Endodermal cell (in vitro differentiated cells): ENCODE measurements at regions not wholly inside any gene's neighbourhood (a gene's known extent, or its start where the extent isn't known, plus 50 kb on each side); places are given as distances from the start of the nearest gene placed in this dataset.
A peak's percentile ranks its signal among the peaks of the same experiment; 100 is the strongest.
"Not testable (repeated sequence)": the region's sequence is repeated elsewhere in the genome, so short reads cannot be mapped to it uniquely, and the experiment has no call there.

Experiments used
- DNase-seq: peaks from one replicate; pipeline ENCODE4 v3.0.0-alpha.2; 2017
- H3K27ac ChIP-seq: 2 replicates; pipeline ENCODE4 v1.5.1; 2013; ENCODE audit warnings: mild to moderate bottlenecking, low read depth, low read length, moderate library complexity
- H3K27me3 ChIP-seq: 2 replicates; pipeline ENCODE4 v1.6.1; 2013; ENCODE audit warnings: mild to moderate bottlenecking, low read length, moderate library complexity; ENCODE audit not compliant: insufficient read depth, control insufficient read depth, poor library complexity, severe bottlenecking
- H3K36me3 ChIP-seq: 2 replicates; pipeline ENCODE4 v1.7.0; 2013; ENCODE audit warnings: mild to moderate bottlenecking, low read length, moderate library complexity; ENCODE audit not compliant: control insufficient read depth, insufficient read depth
- H3K4me1 ChIP-seq: one replicate; pipeline ENCODE4 v1.7.0; 2013; ENCODE audit warnings: low read length; ENCODE audit not compliant: control insufficient read depth, insufficient read depth
- H3K4me3 ChIP-seq: 2 replicates; pipeline ENCODE4 v1.5.1; 2013; ENCODE audit warnings: mild to moderate bottlenecking, low read length, moderate library complexity
- H3K9ac ChIP-seq: 2 replicates; pipeline ENCODE4 v1.6.1; 2013; ENCODE audit warnings: mild to moderate bottlenecking, low read length, moderate library complexity; ENCODE audit not compliant: poor library complexity, severe bottlenecking; ENCODE audit errors: extremely low read depth
- H3K9me3 ChIP-seq: 2 replicates; pipeline ENCODE4 v1.6.1; 2013; ENCODE audit warnings: mild to moderate bottlenecking, low read length, moderate library complexity; ENCODE audit not compliant: control insufficient read depth
- H3K27ac Mint-ChIP-seq: 2 replicates; pipeline ENCODE4 v1.8.0; 2020; ENCODE audit warnings: mixed read lengths
- H3K27me3 Mint-ChIP-seq: 2 replicates; pipeline ENCODE4 v1.8.0; 2021; ENCODE audit warnings: mild to moderate bottlenecking, mixed read lengths; ENCODE audit not compliant: insufficient read depth
- H3K36me3 Mint-ChIP-seq: 2 replicates; pipeline ENCODE4 v1.8.0; 2020; ENCODE audit warnings: low read depth, mixed read lengths
- H3K4me1 Mint-ChIP-seq: 2 replicates; pipeline ENCODE4 v1.8.0; 2020; ENCODE audit warnings: mixed read lengths
- H3K4me3 Mint-ChIP-seq: 2 replicates; pipeline ENCODE4 v1.8.0; 2020; ENCODE audit warnings: mild to moderate bottlenecking, moderate library complexity, mixed read lengths
- H3K9me3 Mint-ChIP-seq: 2 replicates; pipeline ENCODE4 v1.8.0; 2020; ENCODE audit warnings: mild to moderate bottlenecking, mixed read lengths
- CTCF ChIP-seq: fragments of 200-600 bp; sonication (generic); conservative IDR thresholded peaks from 2 replicates; pipeline ENCODE4 v1.5.0; 2021; ENCODE audit warnings: antibody characterized with exemption, mild to moderate bottlenecking
- WGBS, 2 experiments: methylation state at CpG; one replicate each; pipeline versions ENCODE4 v1.1.5 to v1.1.7; 2013; ENCODE audit warnings: missing lambda C conversion rate in 2 of 2, mixed read lengths in 1 of 2; ENCODE audit not compliant: insufficient coverage in 1 of 2, insufficient read length in 1 of 2; 5-methylcytosine and 5-hydroxymethylcytosine counted together

GRCh38 chr7:67301667-67302066 is 305.0 kb downstream of the TYW1 start:
- Mint-ChIP-seq H3K27ac (peak overlapping the region; percentile 99), H3K4me1 (peaks cover 3% of the 10 kb centered on the region), H3K9me3 (no peaks in the 10 kb centered on the region), H3K36me3 (peaks cover 18% of the 10 kb centered on the region), H3K27me3 (no peaks in the 10 kb centered on the region), H3K4me3 (peak overlapping the region; percentile 87)
- Histone ChIP-seq H3K27me3 (no peaks in the 10 kb centered on the region), H3K4me3 (peak overlapping the region; percentile 91), H3K9ac (peak overlapping the region; percentile 93), H3K4me1 (no peaks in the 10 kb centered on the region), H3K36me3 (peaks cover 19% of the 10 kb centered on the region), H3K9me3 (no peaks in the 10 kb centered on the region), H3K27ac (peak overlapping the region; percentile 94)
- no peak for TF ChIP-seq CTCF
- DNase-seq = no peak
- 62 to 81% methylated on average over 3 to 8 of the region's 10 CpGs for WGBS, 2 experiments

DNA sequence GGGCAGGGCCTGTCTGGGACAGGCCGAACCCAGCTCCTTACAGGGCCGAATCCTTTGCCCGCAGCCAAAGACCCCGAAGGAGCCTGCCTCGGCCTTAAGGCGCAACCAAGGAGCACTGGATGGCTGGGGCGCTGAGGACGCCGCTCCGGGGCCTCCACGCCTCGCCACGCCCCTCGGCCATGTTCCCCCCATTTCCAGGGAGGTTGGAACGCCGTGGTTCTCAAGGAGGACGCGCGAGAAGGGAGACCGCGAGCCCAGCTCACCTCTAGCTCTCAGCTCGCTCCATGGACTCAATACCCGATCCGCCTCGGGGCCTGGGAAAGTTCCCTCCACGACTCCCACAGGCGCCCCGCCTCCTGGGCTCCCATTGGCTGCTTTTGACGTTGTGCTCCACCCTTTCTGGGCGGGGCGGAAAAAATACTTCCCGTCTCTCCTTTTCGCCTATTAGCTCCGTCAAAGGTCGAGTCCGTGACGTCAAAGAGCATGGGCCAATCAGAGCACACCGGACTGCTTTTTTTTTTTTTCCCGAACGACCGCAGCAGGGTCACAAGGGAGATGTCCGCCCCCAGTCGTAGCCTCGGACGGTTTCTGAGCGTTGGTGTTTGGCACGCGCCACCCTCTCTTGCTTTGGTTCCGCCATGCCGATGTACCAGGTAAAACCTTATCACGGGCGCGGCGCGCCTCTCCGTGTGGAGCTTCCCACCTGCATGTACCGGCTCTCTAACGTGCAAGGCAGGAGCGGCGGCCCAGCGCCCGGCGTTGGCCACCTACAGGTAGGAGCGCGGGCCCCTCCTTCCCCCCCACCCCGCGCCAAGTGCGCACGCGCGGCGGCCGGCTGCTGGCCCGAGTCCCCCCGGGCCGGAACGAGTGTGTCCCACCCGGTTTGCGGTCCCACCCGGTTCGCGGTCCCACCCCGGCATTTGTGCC is 305.7 kb downstream of the TYW1 start:
- TF ChIP-seq CTCF = peak; percentile 69
- Histone ChIP-seq H3K4me1 (no peaks in the 10 kb centered on the region), H3K36me3 (peaks cover 23% of the 10 kb centered on the region), H3K27ac (peak overlapping the region; percentile 94), H3K4me3 (peak overlapping the region; percentile 91), H3K9ac (peak overlapping the region; percentile 93), H3K9me3 (no peaks in the 10 kb centered on the region), H3K27me3 (no peaks in the 10 kb centered on the region)
- Mint-ChIP-seq H3K4me1 (peaks cover 3% of the 10 kb centered on the region), H3K9me3 (no peaks in the 10 kb centered on the region), H3K4me3 (peak overlapping the region; percentile 87), H3K27ac (peak overlapping the region; percentile 99), H3K27me3 (no peaks in the 10 kb centered on the region), H3K36me3 (peaks cover 21% of the 10 kb centered on the region)
- 0 to 1% methylated on average over 42 to 83 of the region's 83 CpGs for WGBS, 2 experiments
- peak; percentile 99 for DNase-seq

GRCh38 chr7:67304846-67305245 is 308.2 kb downstream of the TYW1 start:
- H3K4me1 ChIP-seq, H3K4me3 Mint-ChIP-seq, H3K9me3 ChIP-seq, H3K4me3 ChIP-seq, H3K27ac Mint-ChIP-seq, H3K9me3 Mint-ChIP-seq, H3K27ac ChIP-seq, H3K9ac ChIP-seq, H3K4me1 Mint-ChIP-seq, H3K27me3 Mint-ChIP-seq, DNase-seq, H3K27me3 ChIP-seq: not testable (repeated sequence)
- WGBS, 2 experiments = 96 to 100% methylated on average over 1 to 3 of the region's 3 CpGs
- peaks cover 40% of the 10 kb centered on the region for H3K36me3 Mint-ChIP-seq
- H3K36me3 ChIP-seq = peaks cover 47% of the 10 kb centered on the region
